PFSK-1 (cell line): ENCODE measurements at regions not wholly inside any gene's neighbourhood (a gene's known extent, or its start where the extent isn't known, plus 50 kb on each side); places are given as distances from the start of the nearest gene placed in this dataset.

Experiments
- FOXP2 ChIP-seq: optimal IDR thresholded peaks from 2 replicates; pipeline ENCODE3; 2011; ENCODE audit warnings: borderline replicate concordance, control low read depth, inconsistent platforms; ENCODE audit not compliant: insufficient read depth; ENCODE audit errors: extremely low read length, extremely low read depth
- POLR2AphosphoS5 ChIP-seq: IDR thresholded peaks from 2 replicates; pipeline ENCODE4 v1.6.1; 2012; ENCODE audit warnings: low read depth, mild to moderate bottlenecking, control low read depth, low read length, moderate library complexity
- SIN3A ChIP-seq: IDR thresholded peaks from 2 replicates; pipeline ENCODE4 v1.6.1; 2012; ENCODE audit warnings: mild to moderate bottlenecking, low read length, moderate library complexity, borderline replicate concordance; ENCODE audit not compliant: insufficient read depth
- TAF1 ChIP-seq: IDR thresholded peaks from 2 replicates; pipeline ENCODE4 v1.6.1; 2012; ENCODE audit warnings: low read length, control low read depth, borderline replicate concordance; ENCODE audit not compliant: insufficient read depth
- TF ChIP-seq, protein P1 (sequence below), 2 experiments: IDR thresholded peaks; 2 replicates each; pipeline versions ENCODE4 v1.6.1 to v1.8.0; 2011 to 2012; ENCODE audit warnings: low read depth in 2 of 2, low read length in 2 of 2, control low read depth in 1 of 2, inconsistent platforms in 1 of 2, mild to moderate bottlenecking in 1 of 2, moderate library complexity in 1 of 2; ENCODE audit not compliant: insufficient read depth in 1 of 2

DNA sequence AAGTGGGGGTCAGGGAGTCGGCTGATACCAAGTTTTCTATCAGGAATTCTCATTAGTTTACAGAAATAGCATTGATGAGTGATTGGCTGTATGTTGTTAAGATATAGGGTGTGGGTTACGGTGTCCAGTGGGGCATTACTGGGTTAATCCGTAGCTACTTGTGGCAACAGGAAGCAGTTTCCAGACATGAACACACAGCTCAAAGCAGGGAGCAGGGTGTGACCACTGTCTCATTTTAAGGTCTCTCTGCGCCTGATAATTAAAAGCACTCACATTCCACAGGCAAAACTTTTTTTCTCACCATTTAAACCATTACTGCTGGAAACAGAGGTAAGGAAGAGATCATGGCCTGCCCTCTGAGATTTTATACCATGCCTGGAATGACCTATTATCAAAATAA is 114.9 kb downstream of the SIK1 start:
- TF ChIP-seq, protein P1, sequence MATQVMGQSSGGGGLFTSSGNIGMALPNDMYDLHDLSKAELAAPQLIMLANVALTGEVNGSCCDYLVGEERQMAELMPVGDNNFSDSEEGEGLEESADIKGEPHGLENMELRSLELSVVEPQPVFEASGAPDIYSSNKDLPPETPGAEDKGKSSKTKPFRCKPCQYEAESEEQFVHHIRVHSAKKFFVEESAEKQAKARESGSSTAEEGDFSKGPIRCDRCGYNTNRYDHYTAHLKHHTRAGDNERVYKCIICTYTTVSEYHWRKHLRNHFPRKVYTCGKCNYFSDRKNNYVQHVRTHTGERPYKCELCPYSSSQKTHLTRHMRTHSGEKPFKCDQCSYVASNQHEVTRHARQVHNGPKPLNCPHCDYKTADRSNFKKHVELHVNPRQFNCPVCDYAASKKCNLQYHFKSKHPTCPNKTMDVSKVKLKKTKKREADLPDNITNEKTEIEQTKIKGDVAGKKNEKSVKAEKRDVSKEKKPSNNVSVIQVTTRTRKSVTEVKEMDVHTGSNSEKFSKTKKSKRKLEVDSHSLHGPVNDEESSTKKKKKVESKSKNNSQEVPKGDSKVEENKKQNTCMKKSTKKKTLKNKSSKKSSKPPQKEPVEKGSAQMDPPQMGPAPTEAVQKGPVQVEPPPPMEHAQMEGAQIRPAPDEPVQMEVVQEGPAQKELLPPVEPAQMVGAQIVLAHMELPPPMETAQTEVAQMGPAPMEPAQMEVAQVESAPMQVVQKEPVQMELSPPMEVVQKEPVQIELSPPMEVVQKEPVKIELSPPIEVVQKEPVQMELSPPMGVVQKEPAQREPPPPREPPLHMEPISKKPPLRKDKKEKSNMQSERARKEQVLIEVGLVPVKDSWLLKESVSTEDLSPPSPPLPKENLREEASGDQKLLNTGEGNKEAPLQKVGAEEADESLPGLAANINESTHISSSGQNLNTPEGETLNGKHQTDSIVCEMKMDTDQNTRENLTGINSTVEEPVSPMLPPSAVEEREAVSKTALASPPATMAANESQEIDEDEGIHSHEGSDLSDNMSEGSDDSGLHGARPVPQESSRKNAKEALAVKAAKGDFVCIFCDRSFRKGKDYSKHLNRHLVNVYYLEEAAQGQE (IDR thresholded peaks at IDR 0.05; ENCODE audit: insufficient read depth in 1 of 2, low read depth in 2 of 2, low read length in 2 of 2) = no peak
- TF ChIP-seq POLR2AphosphoS5 (no peak), FOXP2 (no peak), SIN3A (no peak), TAF1 (no peak)

DNA sequence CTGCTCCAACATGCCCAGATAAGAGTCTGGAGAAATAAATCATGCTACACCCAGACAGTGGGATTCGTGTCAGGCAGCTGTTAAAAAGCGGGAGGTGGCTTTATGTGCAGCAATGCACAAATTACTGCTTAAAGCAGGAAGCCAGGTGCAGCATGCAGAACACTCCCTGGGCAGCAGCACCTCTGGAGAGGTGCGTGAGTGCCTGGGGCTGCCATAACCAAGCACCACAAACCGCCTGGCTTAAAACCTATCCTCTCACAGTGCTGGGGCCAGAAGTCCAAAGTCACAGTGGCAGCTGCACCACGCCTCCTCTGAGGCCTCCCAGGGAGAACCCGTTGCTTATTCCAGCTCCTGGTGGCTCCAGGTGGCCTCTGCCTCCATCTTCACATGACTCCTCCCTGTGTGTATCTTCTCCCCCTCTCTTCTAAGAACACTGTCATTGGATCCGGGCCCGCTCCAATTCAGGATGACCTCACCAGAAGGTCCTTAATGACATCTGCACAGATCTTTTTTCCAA is 115.6 kb downstream of the SIK1 start:
- TF ChIP-seq, protein P1 (IDR thresholded peaks at IDR 0.05; ENCODE audit: insufficient read depth in 1 of 2, low read depth in 2 of 2, low read length in 2 of 2) = no peak
- TF ChIP-seq TAF1 (no peak), SIN3A (no peak), FOXP2 (no peak), POLR2AphosphoS5 (no peak)

DNA sequence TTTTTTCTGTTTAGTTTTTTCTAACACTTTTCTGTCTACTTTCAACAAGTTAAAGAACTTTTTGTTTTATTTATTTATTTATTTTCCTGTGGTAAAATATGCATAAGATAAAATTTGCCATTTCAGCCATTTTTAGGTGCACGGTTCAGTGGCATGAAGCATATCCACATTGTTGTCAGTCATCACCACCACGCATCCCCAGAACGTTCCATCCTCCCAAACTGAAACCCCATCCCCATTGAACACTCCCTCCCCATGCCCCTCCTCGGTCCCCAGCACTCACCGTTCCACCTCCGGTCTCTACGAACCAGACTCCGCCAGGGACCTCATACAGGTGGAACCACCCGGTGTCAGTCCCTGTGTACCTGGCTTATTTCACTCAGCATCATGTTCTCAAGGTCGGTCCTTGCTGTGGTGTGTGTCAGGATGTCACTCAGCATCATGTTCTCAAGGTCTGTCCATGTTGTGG is 118.1 kb downstream of the SIK1 start:
- TF ChIP-seq FOXP2 (no peak), POLR2AphosphoS5 (no peak)

DNA sequence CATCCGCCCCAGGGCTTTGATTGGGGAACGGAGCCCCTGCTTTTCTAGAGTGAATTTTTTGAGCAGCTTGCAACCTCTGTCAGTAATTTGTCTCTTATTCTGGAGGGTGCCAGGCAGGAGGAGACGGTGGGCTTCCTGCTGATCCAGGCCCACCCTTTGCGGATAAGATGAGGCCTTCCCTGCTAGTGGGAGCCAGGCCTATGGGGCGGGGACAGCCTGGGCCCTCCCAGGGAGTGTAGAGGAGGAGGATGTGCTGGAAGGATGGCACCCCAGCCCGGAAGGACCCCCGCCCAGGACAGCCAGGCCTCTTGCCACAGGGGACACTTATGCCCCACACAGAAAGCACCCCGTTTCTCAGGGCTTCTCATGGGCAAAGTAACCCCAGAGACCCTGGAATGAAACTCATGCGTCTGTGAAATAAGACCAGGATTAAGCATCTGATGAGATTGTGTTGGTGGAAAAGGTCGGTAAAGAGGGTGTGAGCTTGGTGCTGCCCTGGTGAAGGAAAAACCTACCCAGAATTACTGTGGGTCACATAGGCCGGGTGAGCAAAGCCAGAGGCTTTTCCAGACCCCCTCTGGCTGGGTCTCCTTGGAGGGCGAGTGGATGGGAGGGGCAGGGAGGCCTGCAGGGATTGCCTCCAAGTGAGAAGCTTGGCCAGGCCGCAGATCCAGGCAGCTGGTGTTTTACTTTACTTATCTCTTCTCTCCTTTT is 118.7 kb downstream of the SIK1 start:
- TF ChIP-seq, protein P1 (IDR thresholded peaks at IDR 0.05; ENCODE audit: insufficient read depth in 1 of 2, low read depth in 2 of 2, low read length in 2 of 2) = no peak
- TF ChIP-seq TAF1 = no peak
- TF ChIP-seq FOXP2 = no peak
- no peak for TF ChIP-seq POLR2AphosphoS5
- no peak for TF ChIP-seq SIN3A

DNA sequence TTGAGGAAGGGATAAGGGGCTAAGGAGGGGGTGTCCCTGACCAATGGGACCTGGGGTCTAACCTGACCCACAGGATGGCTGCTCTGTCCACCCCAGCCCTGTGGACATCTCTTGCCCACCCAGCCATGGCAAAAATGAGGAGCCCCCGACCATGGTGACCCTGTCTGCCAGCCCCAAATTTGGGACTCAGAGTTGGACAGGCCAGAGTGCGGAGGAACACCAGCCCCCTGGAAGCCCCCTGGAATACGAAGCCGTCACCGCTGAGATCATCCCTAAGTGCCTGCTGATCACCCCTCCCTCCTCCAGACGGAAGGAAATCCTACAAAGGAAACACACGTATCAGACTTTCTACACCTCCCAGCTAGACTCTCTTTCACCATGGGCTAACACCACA is 119.3 kb downstream of the SIK1 start:
- TF ChIP-seq SIN3A (no peak), POLR2AphosphoS5 (no peak), TAF1 (no peak), FOXP2 (no peak)
- TF ChIP-seq, protein P1 (IDR thresholded peaks at IDR 0.05; ENCODE audit: insufficient read depth in 1 of 2, low read depth in 2 of 2, low read length in 2 of 2) = no peak
